ENCODE measurements at regions not wholly inside any gene's neighbourhood (a gene's known extent, or its start where the extent isn't known, plus 50 kb on each side); places are given as distances from the start of the nearest gene placed in this dataset.

DNA sequence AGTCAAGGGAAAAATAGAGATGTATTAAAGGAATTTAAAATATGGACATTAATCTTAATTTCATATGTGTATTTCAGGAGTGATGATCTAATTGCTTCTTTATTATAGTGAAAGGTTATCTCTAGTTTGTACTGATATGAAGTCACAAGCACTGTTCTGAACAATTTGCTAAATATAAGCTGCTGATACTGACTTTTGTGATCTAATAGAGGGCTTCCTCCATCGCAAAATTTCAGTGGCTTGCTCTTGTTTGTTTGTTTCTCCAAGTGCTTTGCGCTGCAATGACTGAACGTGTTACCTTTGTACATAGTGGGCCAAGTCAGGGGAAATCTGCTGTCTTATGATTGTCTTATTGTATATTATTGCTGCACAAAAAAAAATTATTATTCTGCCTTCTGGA is 307.0 kb downstream of the KCNJ2 start:
- TF ChIP-seq MAX (IDR thresholded peaks at IDR 0.05) (no peak), RAD21 (IDR thresholded peaks at IDR 0.05; ENCODE audit: low read depth) (no peak), REST (IDR thresholded peaks at IDR 0.05; ENCODE audit: low read depth) (no peak), CEBPB (IDR thresholded peaks at IDR 0.05) (no peak), CREB1 (IDR thresholded peaks at IDR 0.05; ENCODE audit: low read depth) (no peak), ZBTB7A (IDR thresholded peaks at IDR 0.05; ENCODE audit: low read depth) (no peak), EGR1 (IDR thresholded peaks at IDR 0.05) (no peak)

DNA sequence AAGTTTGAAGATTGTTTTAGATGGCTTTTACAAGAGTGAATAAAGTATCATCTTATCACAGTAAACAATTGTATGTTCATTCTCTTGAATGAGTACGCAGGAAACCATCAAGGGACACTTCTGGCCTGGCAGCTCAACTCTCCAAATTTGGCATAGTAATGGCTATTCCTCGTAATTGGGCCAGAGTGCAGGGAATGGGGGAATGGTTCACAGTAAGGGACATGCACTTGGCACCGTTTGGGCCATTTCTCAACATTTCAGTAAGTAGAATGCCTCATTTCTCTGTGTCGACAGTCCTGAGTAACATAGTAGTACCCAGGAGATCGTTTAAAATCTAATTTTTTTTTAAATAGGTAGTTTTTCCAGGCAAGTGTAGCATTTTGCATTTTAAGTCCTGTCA is 309.6 kb downstream of the KCNJ2 start:
- TF ChIP-seq ZBTB7A (IDR thresholded peaks at IDR 0.05; ENCODE audit: low read depth) (no peak), CREB1 (IDR thresholded peaks at IDR 0.05; ENCODE audit: low read depth) (no peak), NFIC (IDR thresholded peaks at IDR 0.05) (no peak), MAX (IDR thresholded peaks at IDR 0.05) (no peak), USF1 (IDR thresholded peaks at IDR 0.05) (no peak), TCF12 (IDR thresholded peaks at IDR 0.05; ENCODE audit: low read depth) (no peak), YY1 (IDR thresholded peaks at IDR 0.05; ENCODE audit: low read depth) (no peak), FOXM1 (IDR thresholded peaks at IDR 0.05; ENCODE audit: borderline replicate concordance, low read depth) (no peak), EGR1 (IDR thresholded peaks at IDR 0.05) (no peak), EP300 (IDR thresholded peaks at IDR 0.05; ENCODE audit: borderline replicate concordance) (no peak), RAD21 (IDR thresholded peaks at IDR 0.05; ENCODE audit: low read depth) (no peak), REST (IDR thresholded peaks at IDR 0.05; ENCODE audit: low read depth) (no peak), TAF1 (IDR thresholded peaks at IDR 0.05; ENCODE audit: low read depth) (no peak), CEBPB (IDR thresholded peaks at IDR 0.05) (no peak), TEAD4 (IDR thresholded peaks at IDR 0.05) (no peak)

- TF ChIP-seq MAX (IDR thresholded peaks at IDR 0.05) (no peak), NFIC (IDR thresholded peaks at IDR 0.05) (no peak), CREB1 (IDR thresholded peaks at IDR 0.05; ENCODE audit: low read depth) (no peak), YY1 (IDR thresholded peaks at IDR 0.05; ENCODE audit: low read depth) (no peak), RAD21 (IDR thresholded peaks at IDR 0.05; ENCODE audit: low read depth) (no peak), REST (IDR thresholded peaks at IDR 0.05; ENCODE audit: low read depth) (no peak), TCF12 (IDR thresholded peaks at IDR 0.05; ENCODE audit: low read depth) (no peak), TEAD4 (IDR thresholded peaks at IDR 0.05) (no peak), TAF1 (IDR thresholded peaks at IDR 0.05; ENCODE audit: low read depth) (no peak)
These were observed 310.4 kb downstream of the KCNJ2 start for GRCh38 chr17:70479779-70480178.

DNA sequence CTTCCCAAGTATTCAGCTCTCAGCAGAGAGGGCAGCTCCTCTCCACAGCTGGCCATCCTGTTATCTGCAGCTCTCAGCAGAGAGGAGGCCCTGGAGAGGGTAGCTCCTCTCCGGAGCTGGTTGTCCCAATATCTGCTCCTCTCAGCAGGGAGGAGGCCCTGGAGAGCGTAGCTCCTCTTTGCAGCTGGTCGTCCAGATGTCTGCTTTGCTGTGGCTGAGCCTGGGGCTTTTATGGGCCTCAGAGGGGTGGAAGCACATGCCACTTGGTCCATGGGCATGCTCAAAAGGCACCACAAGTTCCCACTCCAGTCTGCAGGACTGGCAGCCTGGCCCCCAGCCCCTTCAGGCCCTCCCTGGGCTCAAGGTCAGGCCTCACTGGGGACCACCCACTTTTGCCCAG is 314.3 kb downstream of the KCNJ2 start:
- TF ChIP-seq CREB1 (IDR thresholded peaks at IDR 0.05; ENCODE audit: low read depth) = no peak
- no peak for TF ChIP-seq RAD21 (IDR thresholded peaks at IDR 0.05; ENCODE audit: low read depth)
- TF ChIP-seq YY1 (IDR thresholded peaks at IDR 0.05; ENCODE audit: low read depth) = no peak
- TF ChIP-seq REST (IDR thresholded peaks at IDR 0.05; ENCODE audit: low read depth) = no peak
- no peak for TF ChIP-seq USF1 (IDR thresholded peaks at IDR 0.05)
- no peak for TF ChIP-seq ZBTB7A (IDR thresholded peaks at IDR 0.05; ENCODE audit: low read depth)
- TF ChIP-seq TAF1 (IDR thresholded peaks at IDR 0.05; ENCODE audit: low read depth) = no peak
- TF ChIP-seq NFIC (IDR thresholded peaks at IDR 0.05) = no peak
- no peak for TF ChIP-seq TCF12 (IDR thresholded peaks at IDR 0.05; ENCODE audit: low read depth)
- no peak for TF ChIP-seq TEAD4 (IDR thresholded peaks at IDR 0.05)
- TF ChIP-seq EGR1 (IDR thresholded peaks at IDR 0.05) = no peak
- no peak for TF ChIP-seq FOXM1 (IDR thresholded peaks at IDR 0.05; ENCODE audit: borderline replicate concordance, low read depth)
- TF ChIP-seq EP300 (IDR thresholded peaks at IDR 0.05; ENCODE audit: borderline replicate concordance) = no peak
- no peak for TF ChIP-seq MAX (IDR thresholded peaks at IDR 0.05)
- no peak for TF ChIP-seq CEBPB (IDR thresholded peaks at IDR 0.05)
